ENCODE measurements at regions not wholly inside any gene's neighbourhood (a gene's known extent, or its start where the extent isn't known, plus 50 kb on each side); places are given as distances from the start of the nearest gene placed in this dataset.

- no peak for DNase-seq (ENCODE audit: low read depth in 1 of 2, low spot score in 1 of 2)
- no peak overlapping the region for H3K27ac ChIP-seq
- ATAC-seq, result no peak
These were observed 483.6 kb downstream of the GBE1 start for GRCh38 chr3:81277853-81278252.

DNA sequence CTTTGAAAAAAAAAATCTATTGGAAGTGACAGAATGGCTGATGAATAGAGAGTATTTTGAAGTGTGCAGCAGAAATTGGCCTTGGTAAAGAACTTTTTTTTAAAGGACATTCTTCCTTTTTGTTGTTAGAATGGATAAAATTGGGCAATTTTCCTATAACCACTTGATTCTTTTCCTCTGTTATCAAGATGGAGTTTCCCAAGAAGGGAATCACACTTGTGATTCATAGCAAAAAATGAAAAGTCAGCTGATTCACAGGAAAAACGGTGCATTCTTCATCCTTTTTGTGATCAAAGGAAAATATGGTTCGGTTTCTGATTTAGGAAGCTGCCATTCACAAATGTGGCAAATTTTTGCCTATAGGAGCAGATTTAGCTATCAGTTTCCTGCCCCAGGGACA is 486.8 kb downstream of the GBE1 start:
- TF ChIP-seq MAFK (IDR thresholded peaks at IDR 0.05; ENCODE audit: partially characterized antibody), result peak; percentile 8
- TF ChIP-seq CTCF (IDR thresholded peaks at IDR 0.05), result no peak
- FAIRE-seq (no peak), ATAC-seq (no peak), DNase-seq (ENCODE audit: low read depth in 1 of 2, low spot score in 1 of 2) (no peak)
- H3K4me3 ChIP-seq, result no peak overlapping the region
- H3K27ac ChIP-seq, result no peak overlapping the region
- no peaks in the 10 kb centered on the region for H3K9me3 ChIP-seq
- peaks cover 5% of the 10 kb centered on the region; the same call in 1 of the 3 replicates for H3K4me1 ChIP-seq
- ChIA-PET POLR2A (no interaction called here), CTCF (no interaction called here)
- 36% methylated on average over 2 of the region's 2 CpGs for WGBS (ENCODE audit: missing lambda C conversion rate)
- no peak overlapping the region for H3K4me2 ChIP-seq

More at GRCh38 chr3:81277853-81278252, 483.6 kb downstream of the GBE1 start:
- no peak for TF ChIP-seq CBX2 (IDR thresholded peaks at IDR 0.05; ENCODE audit: borderline replicate concordance, low read depth)
- TF ChIP-seq TFCP2L1 (CRISPR knock-in tag; IDR thresholded peaks at IDR 0.05), result no peak
- TF ChIP-seq SMC3 (IDR thresholded peaks at IDR 0.05), result no peak
- TF ChIP-seq RNF2 (IDR thresholded peaks at IDR 0.05; ENCODE audit: borderline replicate concordance, low read depth), result no peak
- Histone ChIP-seq H3K4me1 (peaks cover 7% of the 10 kb centered on the region; the same call in 1 of the 3 replicates), H3K9me3 (no peaks in the 10 kb centered on the region), H3K4me2 (no peak overlapping the region), H3K4me3 (no peak overlapping the region)
- no peak for FAIRE-seq
- CTCF ChIA-PET, result interaction anchor here (1.0 kb wide), 1 partner anchor 24 kb away, joined by 4 read pairs; no protein-coding TSS in a partner anchor
- POLR2A ChIA-PET, result no interaction called here

DNA sequence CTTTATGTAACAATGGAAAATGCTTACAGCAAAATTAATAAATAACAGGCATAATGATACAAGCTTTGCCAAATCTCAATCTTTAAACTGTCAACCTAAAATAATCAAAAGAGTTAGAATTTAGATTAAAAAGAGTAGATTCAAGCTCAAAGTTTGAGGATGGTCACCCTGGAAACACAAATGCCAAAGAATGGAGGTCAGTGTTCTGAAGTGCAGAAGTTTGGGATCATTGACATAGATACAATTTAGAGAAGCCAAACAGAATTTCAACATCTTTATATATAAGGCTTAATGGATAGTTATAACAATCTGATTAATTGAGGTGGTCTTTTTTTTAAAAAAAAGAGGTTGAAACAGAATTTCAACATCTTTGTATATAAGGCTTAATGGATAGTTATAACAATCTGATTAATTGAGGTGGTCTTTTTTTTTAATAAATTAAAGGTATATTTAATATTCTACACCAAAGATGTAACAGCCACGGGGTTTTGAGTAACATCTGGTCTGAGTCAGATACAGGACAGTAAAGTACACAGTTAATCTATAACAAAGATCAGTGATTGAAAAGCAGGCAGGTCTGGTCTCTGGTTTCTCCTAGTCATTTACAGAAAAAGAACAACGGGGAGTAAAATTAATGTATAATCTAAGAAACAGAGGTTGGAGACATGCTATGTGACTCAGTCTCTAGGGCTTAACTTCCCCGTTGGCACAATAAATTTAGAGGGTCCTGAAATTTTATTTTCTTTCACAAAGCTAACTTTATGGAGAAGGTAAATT is 490.7 kb downstream of the GBE1 start:
- Histone ChIP-seq H3K4me2 (peak overlapping the region; percentile 28), H3K9me3 (no peaks in the 10 kb centered on the region), H3K4me1 (0 out of 3 replicates have a peak, but pooled peaks cover 4% of the 10 kb centered on the region), H3K27ac (peak overlapping the region; percentile 31 to 67; a peak in 2 of 6 replicates), H3K4me3 (no peak overlapping the region)
- ATAC-seq (peak; percentile 39 to 56; a peak in 3 of 6 replicates), DNase-seq (ENCODE audit: low read depth in 1 of 2, low spot score in 1 of 2) (peak in 1 of 2 experiments; percentile 6), FAIRE-seq (no peak)
- ChIA-PET POLR2A (no interaction called here), CTCF (interaction anchor here (1.2 kb wide), 1 partner anchor 23 kb away, joined by 3 read pairs; no protein-coding TSS in a partner anchor)
- no peak for TF ChIP-seq ZSCAN20 (CRISPR knock-in tag; IDR thresholded peaks at IDR 0.05)
- no peak for TF ChIP-seq TP53 (CRISPR knock-in tag; IDR thresholded peaks at IDR 0.05)
- no peak for TF ChIP-seq HOXB5 (CRISPR knock-in tag; IDR thresholded peaks at IDR 0.05)
- no peak for TF ChIP-seq CHD2 (IDR thresholded peaks at IDR 0.05; ENCODE audit: low read length, partially characterized antibody)
- no peak for TF ChIP-seq HDAC2 (IDR thresholded peaks at IDR 0.05)
- no peak for TF ChIP-seq ZC3H11A (IDR thresholded peaks at IDR 0.05)
- no peak for TF ChIP-seq SREBF2 (IDR thresholded peaks at IDR 0.05)
- TF ChIP-seq HEYL (CRISPR knock-in tag; IDR thresholded peaks at IDR 0.05), result no peak
- WGBS (ENCODE audit: missing lambda C conversion rate), result 4% methylated on average over 3 of the region's 3 CpGs

DNA sequence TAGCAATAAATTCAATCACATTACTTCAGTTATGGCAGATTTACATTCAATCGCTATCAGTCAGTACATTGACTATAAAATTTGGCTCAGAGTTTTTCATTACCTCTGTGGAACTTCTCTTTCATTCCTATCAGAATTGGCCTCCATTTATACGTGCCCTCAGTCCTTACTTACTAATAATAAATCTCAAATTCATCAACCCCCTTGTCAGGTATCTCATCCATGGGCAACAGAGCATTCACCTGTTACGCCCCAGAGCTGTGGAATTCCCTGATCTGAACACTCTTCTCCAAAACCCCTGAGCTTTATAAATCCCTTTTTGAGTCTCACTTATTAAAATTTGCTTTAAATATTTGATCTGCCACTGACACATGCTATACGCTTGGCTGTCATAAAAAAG is 492.9 kb downstream of the GBE1 start:
- H3K4me1 ChIP-seq, result 0 out of 3 replicates have a peak, but pooled peaks cover 4% of the 10 kb centered on the region
- CTCF ChIA-PET, result no interaction called here
- no peak overlapping the region for H3K27ac ChIP-seq
- no peak overlapping the region for H3K4me3 ChIP-seq
- POLR2A ChIA-PET, result no interaction called here
- FAIRE-seq (no peak), DNase-seq (ENCODE audit: low read depth in 1 of 2, low spot score in 1 of 2) (no peak), ATAC-seq (no peak)
- WGBS (ENCODE audit: missing lambda C conversion rate), result 70% methylated on average over 4 of the region's 4 CpGs
- no peak overlapping the region for H3K4me2 ChIP-seq
- no peaks in the 10 kb centered on the region for H3K9me3 ChIP-seq
- TF ChIP-seq SREBF2 (IDR thresholded peaks at IDR 0.05), result no peak
- TF ChIP-seq ELK1 (IDR thresholded peaks at IDR 0.05; ENCODE audit: low read depth, low read length), result no peak
- TF ChIP-seq NR3C1 (IDR thresholded peaks at IDR 0.05), result no peak
- no peak for TF ChIP-seq NFE2L2 (conservative IDR thresholded peaks at IDR 0.05; ENCODE audit: low read length)
- no peak for TF ChIP-seq EP300 (IDR thresholded peaks at IDR 0.05)
- no peak for TF ChIP-seq EHF (CRISPR knock-in tag; IDR thresholded peaks at IDR 0.05)

Data from A549 (cell line).